ENCODE measurements at regions not wholly inside any gene's neighbourhood (a gene's known extent, or its start where the extent isn't known, plus 50 kb on each side); places are given as distances from the start of the nearest gene placed in this dataset.

DNA sequence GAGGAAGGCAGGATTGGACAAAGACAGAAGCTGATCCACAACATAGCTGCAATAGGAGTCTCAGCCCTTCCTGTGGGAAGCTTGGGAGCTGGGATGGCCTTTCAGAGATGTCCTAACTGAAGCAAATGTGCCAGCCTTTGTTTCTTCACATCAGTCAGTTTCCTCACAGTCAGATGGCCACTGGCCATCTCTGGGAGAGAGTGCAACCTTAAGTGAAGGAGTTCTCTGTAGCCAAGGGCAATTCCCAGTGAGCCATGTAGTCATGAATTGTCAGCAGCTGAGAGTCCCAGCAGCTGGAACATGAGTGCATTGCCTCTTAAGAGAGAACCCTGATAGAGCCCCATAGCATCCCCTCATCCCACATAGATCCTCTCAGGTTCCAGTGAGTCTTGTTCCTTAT lies 89.1 kb upstream of the LIFR start:
- no peaks in the 10 kb centered on the region for H4K20me1 ChIP-seq (ENCODE audit: insufficient read depth)
- POLR2A ChIA-PET = no interaction called here
- no peaks in the 10 kb centered on the region for H3F3A ChIP-seq (replicated peaks; ENCODE audit: insufficient read depth)
- H3K27ac ChIP-seq (ENCODE audit: low read depth in 2 of 2, low read length in 1 of 2) = no peak overlapping the region
- CTCF ChIA-PET = interaction anchor here (1.4 kb wide), 2 partner anchors 19 to 204 kb away, joined by 3 to 4 read pairs; no protein-coding TSS in a partner anchor
- H3K9me2 ChIP-seq = no peaks in the 10 kb centered on the region
- H3K36me3 ChIP-seq (replicated peaks in 1 of 2; ENCODE audit: control insufficient read depth in 1 of 2, insufficient read depth in 2 of 2, low read length in 1 of 2) = no peaks in the 10 kb centered on the region
- H3K79me2 ChIP-seq (ENCODE audit: insufficient read depth) = no peaks in the 10 kb centered on the region
- TF ChIP-seq TCF12 (IDR thresholded peaks at IDR 0.05) (no peak), SIN3A (IDR thresholded peaks at IDR 0.05; ENCODE audit: borderline replicate concordance, low read depth, low read length) (no peak), NFIC (IDR thresholded peaks at IDR 0.05; ENCODE audit: borderline replicate concordance) (no peak)
- no peak overlapping the region for H3K4me3 ChIP-seq (ENCODE audit: low read depth in 2 of 2, low read length in 1 of 2)
- no peak for DNase-seq
- H3K9ac ChIP-seq = no peak overlapping the region
- H3K9me3 ChIP-seq = no peaks in the 10 kb centered on the region
- H2AFZ ChIP-seq (ENCODE audit: low read depth) = no peak overlapping the region
- H3K4me2 ChIP-seq = no peak overlapping the region
- H3K27me3 ChIP-seq (ENCODE audit: insufficient read depth) = no peaks in the 10 kb centered on the region; the same call in 1 of the 2 replicates
- peaks cover 0 to 15% of the 10 kb centered on the region in 2 experiments; a peak in 2 of 4 replicates for H3K4me1 ChIP-seq (ENCODE audit: control insufficient read depth in 1 of 2, insufficient read depth in 2 of 2, low read depth in 1 of 2, low read length in 1 of 2)

- H3K4me3 ChIP-seq (ENCODE audit: low read depth in 2 of 2, low read length in 1 of 2) = no peak overlapping the region
- ChIA-PET CTCF (no interaction called here), POLR2A (no interaction called here)
- H3K9me3 ChIP-seq = no peaks in the 10 kb centered on the region
- peaks cover 0 to 6% of the 10 kb centered on the region in 2 experiments; a peak in 2 of 4 replicates for H3K4me1 ChIP-seq (ENCODE audit: control insufficient read depth in 1 of 2, insufficient read depth in 2 of 2, low read depth in 1 of 2, low read length in 1 of 2)
- TF ChIP-seq POLR2AphosphoS5 (IDR thresholded peaks at IDR 0.05; ENCODE audit: low read depth, low read length) = no peak
- no peak for TF ChIP-seq ELF1 (IDR thresholded peaks at IDR 0.05)
- no peak for TF ChIP-seq MEF2A (IDR thresholded peaks at IDR 0.05; ENCODE audit: borderline replicate concordance, low read depth)
- no peak for TF ChIP-seq YY1 (IDR thresholded peaks at IDR 0.05; ENCODE audit: low read depth)
- H3K27me3 ChIP-seq (ENCODE audit: insufficient read depth) = no peaks in the 10 kb centered on the region
- no peaks in the 10 kb centered on the region for H3K36me3 ChIP-seq (replicated peaks in 1 of 2; ENCODE audit: control insufficient read depth in 1 of 2, insufficient read depth in 2 of 2, low read length in 1 of 2)
- H3K9ac ChIP-seq = no peak overlapping the region
- H3K27ac ChIP-seq (ENCODE audit: low read depth in 2 of 2, low read length in 1 of 2) = no peak overlapping the region
- WGBS (ENCODE audit: low lambda C conversion rate) = 72% methylated on average over 3 of the region's 3 CpGs
- H3K4me2 ChIP-seq = no peak overlapping the region
- no peaks in the 10 kb centered on the region for H3K79me2 ChIP-seq (ENCODE audit: insufficient read depth)
- H3F3A ChIP-seq (replicated peaks; ENCODE audit: insufficient read depth) = no peaks in the 10 kb centered on the region
- no peaks in the 10 kb centered on the region for H4K20me1 ChIP-seq (ENCODE audit: insufficient read depth)
- H2AFZ ChIP-seq (ENCODE audit: low read depth) = no peak overlapping the region
- no peak for DNase-seq
- no peaks in the 10 kb centered on the region for H3K9me2 ChIP-seq
Measured at GRCh38 chr5:38648703-38649291, 92.4 kb upstream of the LIFR start.

GRCh38 chr5:38650540-38650939 lies 94.1 kb upstream of the LIFR start:
- 23% methylated on average over 7 of the region's 7 CpGs for WGBS (ENCODE audit: low lambda C conversion rate)
- Histone ChIP-seq H3K79me2 (ENCODE audit: insufficient read depth) (no peaks in the 10 kb centered on the region), H3K4me1 (ENCODE audit: control insufficient read depth in 1 of 2, insufficient read depth in 2 of 2, low read depth in 1 of 2, low read length in 1 of 2) (peaks cover 0 to 6% of the 10 kb centered on the region in 2 experiments; a peak in 2 of 4 replicates), H3K4me2 (peak overlapping the region; percentile 71), H3K9me2 (no peaks in the 10 kb centered on the region), H3F3A (replicated peaks; ENCODE audit: insufficient read depth) (no peaks in the 10 kb centered on the region), H4K20me1 (ENCODE audit: insufficient read depth) (no peaks in the 10 kb centered on the region), H3K4me3 (ENCODE audit: low read depth in 2 of 2, low read length in 1 of 2) (peak overlapping the region; percentile 35 to 47; a peak in 3 of 4 replicates), H3K27ac (ENCODE audit: low read depth in 2 of 2, low read length in 1 of 2) (peak overlapping the region; percentile 19 to 37; a peak in 2 of 4 replicates), H3K36me3 (replicated peaks in 1 of 2; ENCODE audit: control insufficient read depth in 1 of 2, insufficient read depth in 2 of 2, low read length in 1 of 2) (no peaks in the 10 kb centered on the region), H3K27me3 (ENCODE audit: insufficient read depth) (no peaks in the 10 kb centered on the region), H3K9me3 (no peaks in the 10 kb centered on the region), H3K9ac (peak overlapping the region; percentile 12; the same call in 1 of the 2 replicates), H2AFZ (ENCODE audit: low read depth) (peak overlapping the region; percentile 72)
- DNase-seq = no peak
- ChIA-PET POLR2A (no interaction called here), CTCF (interaction anchor here (0.9 kb wide), 2 partner anchors 16 to 209 kb away, joined by 3 read pairs; no protein-coding TSS in a partner anchor)
- no peak for TF ChIP-seq TEAD4 (IDR thresholded peaks at IDR 0.05; ENCODE audit: borderline replicate concordance, insufficient read depth)
- no peak for TF ChIP-seq EP300 (IDR thresholded peaks at IDR 0.05; ENCODE audit: borderline replicate concordance in 1 of 2, low read depth in 1 of 2, low read length in 1 of 2)
- TF ChIP-seq, protein P1, sequence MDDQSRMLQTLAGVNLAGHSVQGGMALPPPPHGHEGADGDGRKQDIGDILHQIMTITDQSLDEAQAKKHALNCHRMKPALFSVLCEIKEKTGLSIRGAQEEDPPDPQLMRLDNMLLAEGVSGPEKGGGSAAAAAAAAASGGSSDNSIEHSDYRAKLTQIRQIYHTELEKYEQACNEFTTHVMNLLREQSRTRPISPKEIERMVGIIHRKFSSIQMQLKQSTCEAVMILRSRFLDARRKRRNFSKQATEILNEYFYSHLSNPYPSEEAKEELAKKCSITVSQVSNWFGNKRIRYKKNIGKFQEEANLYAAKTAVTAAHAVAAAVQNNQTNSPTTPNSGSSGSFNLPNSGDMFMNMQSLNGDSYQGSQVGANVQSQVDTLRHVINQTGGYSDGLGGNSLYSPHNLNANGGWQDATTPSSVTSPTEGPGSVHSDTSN (IDR thresholded peaks at IDR 0.05) = no peak
- TF ChIP-seq FOXJ3 (CRISPR knock-in tag; IDR thresholded peaks at IDR 0.05) = no peak
- TF ChIP-seq MAX (IDR thresholded peaks at IDR 0.05; ENCODE audit: low read depth) = no peak
- no peak for TF ChIP-seq FOXM1 (IDR thresholded peaks at IDR 0.05; ENCODE audit: low read depth)
- TF ChIP-seq, protein P2, sequence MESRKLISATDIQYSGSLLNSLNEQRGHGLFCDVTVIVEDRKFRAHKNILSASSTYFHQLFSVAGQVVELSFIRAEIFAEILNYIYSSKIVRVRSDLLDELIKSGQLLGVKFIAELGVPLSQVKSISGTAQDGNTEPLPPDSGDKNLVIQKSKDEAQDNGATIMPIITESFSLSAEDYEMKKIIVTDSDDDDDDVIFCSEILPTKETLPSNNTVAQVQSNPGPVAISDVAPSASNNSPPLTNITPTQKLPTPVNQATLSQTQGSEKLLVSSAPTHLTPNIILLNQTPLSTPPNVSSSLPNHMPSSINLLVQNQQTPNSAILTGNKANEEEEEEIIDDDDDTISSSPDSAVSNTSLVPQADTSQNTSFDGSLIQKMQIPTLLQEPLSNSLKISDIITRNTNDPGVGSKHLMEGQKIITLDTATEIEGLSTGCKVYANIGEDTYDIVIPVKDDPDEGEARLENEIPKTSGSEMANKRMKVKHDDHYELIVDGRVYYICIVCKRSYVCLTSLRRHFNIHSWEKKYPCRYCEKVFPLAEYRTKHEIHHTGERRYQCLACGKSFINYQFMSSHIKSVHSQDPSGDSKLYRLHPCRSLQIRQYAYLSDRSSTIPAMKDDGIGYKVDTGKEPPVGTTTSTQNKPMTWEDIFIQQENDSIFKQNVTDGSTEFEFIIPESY (IDR thresholded peaks at IDR 0.05; ENCODE audit: borderline replicate concordance, low read depth) = no peak
- no peak for TF ChIP-seq GATA2 (CRISPR knock-in tag; IDR thresholded peaks at IDR 0.05)
- TF ChIP-seq MXI1 (IDR thresholded peaks at IDR 0.05; ENCODE audit: low read depth, low read length) = no peak

All from SK-N-SH (cell line).